ENCODE measurements at regions not wholly inside any gene's neighbourhood (a gene's known extent, or its start where the extent isn't known, plus 50 kb on each side); places are given as distances from the start of the nearest gene placed in this dataset.

GRCh38 chr2:75853436-75853835, 142.7 kb upstream of the GCFC2 start:
- TF ChIP-seq CTCF (IDR thresholded peaks at IDR 0.05; ENCODE audit: low read length), result no peak
- no peak for TF ChIP-seq EZH2 (optimal IDR thresholded peaks at IDR 0.05; ENCODE audit: low read depth, low read length)
